Endodermal cell (in vitro differentiated cells): ENCODE measurements at regions not wholly inside any gene's neighbourhood (a gene's known extent, or its start where the extent isn't known, plus 50 kb on each side); places are given as distances from the start of the nearest gene placed in this dataset.
"Not testable (repeated sequence)": the region's sequence is repeated elsewhere in the genome, so short reads cannot be mapped to it uniquely, and the experiment has no call there.

Experiments
- DNase-seq: peaks from one replicate; pipeline ENCODE4 v3.0.0-alpha.2; 2017
- H3K27ac ChIP-seq: 2 replicates; pipeline ENCODE4 v1.5.1; 2013; ENCODE audit warnings: mild to moderate bottlenecking, low read depth, low read length, moderate library complexity
- H3K27me3 ChIP-seq: 2 replicates; pipeline ENCODE4 v1.6.1; 2013; ENCODE audit warnings: mild to moderate bottlenecking, low read length, moderate library complexity; ENCODE audit not compliant: insufficient read depth, control insufficient read depth, poor library complexity, severe bottlenecking
- H3K36me3 ChIP-seq: 2 replicates; pipeline ENCODE4 v1.7.0; 2013; ENCODE audit warnings: mild to moderate bottlenecking, low read length, moderate library complexity; ENCODE audit not compliant: control insufficient read depth, insufficient read depth
- H3K4me1 ChIP-seq: one replicate; pipeline ENCODE4 v1.7.0; 2013; ENCODE audit warnings: low read length; ENCODE audit not compliant: control insufficient read depth, insufficient read depth
- H3K4me3 ChIP-seq: 2 replicates; pipeline ENCODE4 v1.5.1; 2013; ENCODE audit warnings: mild to moderate bottlenecking, low read length, moderate library complexity
- H3K9ac ChIP-seq: 2 replicates; pipeline ENCODE4 v1.6.1; 2013; ENCODE audit warnings: mild to moderate bottlenecking, low read length, moderate library complexity; ENCODE audit not compliant: poor library complexity, severe bottlenecking; ENCODE audit errors: extremely low read depth
- H3K9me3 ChIP-seq: 2 replicates; pipeline ENCODE4 v1.6.1; 2013; ENCODE audit warnings: mild to moderate bottlenecking, low read length, moderate library complexity; ENCODE audit not compliant: control insufficient read depth
- H3K27ac Mint-ChIP-seq: 2 replicates; pipeline ENCODE4 v1.8.0; 2020; ENCODE audit warnings: mixed read lengths
- H3K27me3 Mint-ChIP-seq: 2 replicates; pipeline ENCODE4 v1.8.0; 2021; ENCODE audit warnings: mild to moderate bottlenecking, mixed read lengths; ENCODE audit not compliant: insufficient read depth
- H3K36me3 Mint-ChIP-seq: 2 replicates; pipeline ENCODE4 v1.8.0; 2020; ENCODE audit warnings: low read depth, mixed read lengths
- H3K4me1 Mint-ChIP-seq: 2 replicates; pipeline ENCODE4 v1.8.0; 2020; ENCODE audit warnings: mixed read lengths
- H3K4me3 Mint-ChIP-seq: 2 replicates; pipeline ENCODE4 v1.8.0; 2020; ENCODE audit warnings: mild to moderate bottlenecking, moderate library complexity, mixed read lengths
- H3K9me3 Mint-ChIP-seq: 2 replicates; pipeline ENCODE4 v1.8.0; 2020; ENCODE audit warnings: mild to moderate bottlenecking, mixed read lengths
- CTCF ChIP-seq: fragments of 200-600 bp; sonication (generic); conservative IDR thresholded peaks from 2 replicates; pipeline ENCODE4 v1.5.0; 2021; ENCODE audit warnings: antibody characterized with exemption, mild to moderate bottlenecking
- WGBS, 2 experiments: methylation state at CpG; one replicate each; pipeline versions ENCODE4 v1.1.5 to v1.1.7; 2013; ENCODE audit warnings: missing lambda C conversion rate in 2 of 2, mixed read lengths in 1 of 2; ENCODE audit not compliant: insufficient coverage in 1 of 2, insufficient read length in 1 of 2; 5-methylcytosine and 5-hydroxymethylcytosine counted together

GRCh38 chr20:52033313-52033712, 158.3 kb downstream of the ZFP64 start:
- Histone ChIP-seq H3K27ac (no peak overlapping the region), H3K4me1 (peaks cover 10% of the 10 kb centered on the region), H3K9ac (no peak overlapping the region), H3K36me3 (no peaks in the 10 kb centered on the region), H3K9me3 (no peaks in the 10 kb centered on the region), H3K4me3 (no peak overlapping the region), H3K27me3 (no peaks in the 10 kb centered on the region)
- H3K4me3 Mint-ChIP-seq = no peak overlapping the region
- peaks cover 25% of the 10 kb centered on the region for H3K4me1 Mint-ChIP-seq
- peaks cover 3% of the 10 kb centered on the region for H3K9me3 Mint-ChIP-seq
- no peak for DNase-seq
- H3K27me3 Mint-ChIP-seq = no peaks in the 10 kb centered on the region
- TF ChIP-seq CTCF = no peak
- no peak overlapping the region for H3K27ac Mint-ChIP-seq
- no peaks in the 10 kb centered on the region for H3K36me3 Mint-ChIP-seq
- 90% methylated on average over 4 to 5 of the region's 5 CpGs for WGBS, 2 experiments

DNA sequence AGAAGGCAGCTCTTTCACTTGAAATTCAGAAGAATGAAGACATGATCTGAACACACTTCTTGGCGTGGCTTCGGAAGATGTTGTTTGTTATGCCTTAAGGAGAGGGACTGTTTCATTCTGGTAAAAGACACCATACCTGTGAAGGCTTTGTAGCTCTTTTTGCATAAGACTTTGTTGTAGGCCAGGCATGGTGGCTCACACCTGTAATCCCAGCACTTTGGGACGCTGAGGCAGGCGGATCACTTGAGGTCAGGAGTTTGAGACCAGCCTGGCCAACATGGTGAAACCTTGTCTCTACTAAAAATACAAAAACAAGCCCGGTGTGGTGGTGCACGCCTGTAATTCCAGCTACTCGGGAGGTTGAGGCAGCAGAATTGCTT, 159.3 kb downstream of the ZFP64 start:
- H3K27me3 Mint-ChIP-seq, H3K9me3 Mint-ChIP-seq, H3K9ac ChIP-seq, H3K4me1 ChIP-seq, H3K27me3 ChIP-seq, H3K36me3 Mint-ChIP-seq, H3K36me3 ChIP-seq, H3K9me3 ChIP-seq, H3K27ac ChIP-seq, H3K4me3 Mint-ChIP-seq, DNase-seq, H3K4me3 ChIP-seq: not testable (repeated sequence)
- H3K27ac Mint-ChIP-seq = peak overlapping the region; percentile 43
- peaks cover 25% of the 10 kb centered on the region for H3K4me1 Mint-ChIP-seq
- WGBS, 2 experiments = 87 to 96% methylated on average over 6 to 7 of the region's 7 CpGs

GRCh38 chr20:52031563-52032303, 159.8 kb downstream of the ZFP64 start:
- peak overlapping the region; percentile 43 for H3K27ac Mint-ChIP-seq
- WGBS, 2 experiments = 70% methylated on average over 10 to 14 of the region's 14 CpGs
- H3K9ac ChIP-seq = no peak overlapping the region

More at GRCh38 chr20:52031563-52032303, 159.8 kb downstream of the ZFP64 start:
- Mint-ChIP-seq H3K4me1 (peaks cover 25% of the 10 kb centered on the region), H3K27me3 (no peaks in the 10 kb centered on the region), H3K36me3 (no peaks in the 10 kb centered on the region), H3K9me3 (peaks cover 3% of the 10 kb centered on the region), H3K4me3 (no peak overlapping the region)
- no peaks in the 10 kb centered on the region for H3K9me3 ChIP-seq
- H3K4me1 ChIP-seq = peaks cover 10% of the 10 kb centered on the region
- H3K36me3 ChIP-seq = no peaks in the 10 kb centered on the region
- TF ChIP-seq CTCF = no peak
- no peak for DNase-seq
- H3K27ac ChIP-seq = peak overlapping the region; percentile 50
- H3K27me3 ChIP-seq = no peaks in the 10 kb centered on the region
- H3K4me3 ChIP-seq = no peak overlapping the region
